ENCODE measurements at regions not wholly inside any gene's neighbourhood (a gene's known extent, or its start where the extent isn't known, plus 50 kb on each side); places are given as distances from the start of the nearest gene placed in this dataset.

DNA sequence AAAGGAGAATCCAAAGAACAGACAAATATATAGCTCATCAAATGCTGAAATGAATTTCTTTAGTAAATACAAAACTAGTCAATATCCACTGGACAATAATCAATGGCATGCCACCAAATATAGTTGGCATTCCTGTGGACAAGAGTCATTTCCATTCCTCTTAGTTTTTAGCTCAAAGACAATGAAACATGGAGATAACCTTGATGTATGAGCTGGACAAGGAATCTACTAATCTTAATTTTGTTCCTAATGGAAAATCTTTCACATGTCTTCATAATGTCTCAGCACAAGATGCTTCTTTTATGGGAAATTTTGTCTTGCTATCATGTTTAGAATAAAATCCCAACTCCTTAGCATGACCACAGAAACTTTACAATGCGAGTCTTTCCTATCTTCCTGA, 87.8 kb downstream of the PFDN4 start:
- DNase-seq (ENCODE audit: low spot score) = no peak
- H3K27ac ChIP-seq = no peak overlapping the region
- POLR2A ChIA-PET (ENCODE audit: low non-redundant PET) = no interaction called here
- CTCF ChIA-PET = interaction anchor here (0.9 kb wide), 1 partner anchor 88 kb away, joined by 3 read pairs; the partner anchor contains the start of gene PFDN4
- TF ChIP-seq, protein P1, sequence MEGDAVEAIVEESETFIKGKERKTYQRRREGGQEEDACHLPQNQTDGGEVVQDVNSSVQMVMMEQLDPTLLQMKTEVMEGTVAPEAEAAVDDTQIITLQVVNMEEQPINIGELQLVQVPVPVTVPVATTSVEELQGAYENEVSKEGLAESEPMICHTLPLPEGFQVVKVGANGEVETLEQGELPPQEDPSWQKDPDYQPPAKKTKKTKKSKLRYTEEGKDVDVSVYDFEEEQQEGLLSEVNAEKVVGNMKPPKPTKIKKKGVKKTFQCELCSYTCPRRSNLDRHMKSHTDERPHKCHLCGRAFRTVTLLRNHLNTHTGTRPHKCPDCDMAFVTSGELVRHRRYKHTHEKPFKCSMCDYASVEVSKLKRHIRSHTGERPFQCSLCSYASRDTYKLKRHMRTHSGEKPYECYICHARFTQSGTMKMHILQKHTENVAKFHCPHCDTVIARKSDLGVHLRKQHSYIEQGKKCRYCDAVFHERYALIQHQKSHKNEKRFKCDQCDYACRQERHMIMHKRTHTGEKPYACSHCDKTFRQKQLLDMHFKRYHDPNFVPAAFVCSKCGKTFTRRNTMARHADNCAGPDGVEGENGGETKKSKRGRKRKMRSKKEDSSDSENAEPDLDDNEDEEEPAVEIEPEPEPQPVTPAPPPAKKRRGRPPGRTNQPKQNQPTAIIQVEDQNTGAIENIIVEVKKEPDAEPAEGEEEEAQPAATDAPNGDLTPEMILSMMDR (conservative IDR thresholded peaks at IDR 0.05; ENCODE audit: low read depth) = no peak

DNA sequence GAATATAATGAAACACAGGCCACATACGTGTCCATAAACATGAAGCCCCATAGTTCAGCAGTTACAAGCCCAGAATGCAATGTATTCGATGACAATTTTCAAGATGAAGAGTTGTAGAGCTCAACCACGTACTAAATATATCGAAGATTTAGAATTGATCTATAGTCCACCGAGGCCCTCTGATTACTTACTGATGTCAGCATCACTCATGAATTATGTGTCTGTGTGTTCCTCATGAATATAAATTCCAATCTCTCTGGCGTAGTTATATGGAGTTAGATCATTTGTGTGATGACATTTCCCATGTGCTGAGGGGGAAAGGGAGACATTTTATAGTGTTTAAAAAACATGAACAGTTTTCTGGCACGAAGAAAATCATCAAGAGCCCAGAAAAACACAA, 97.5 kb downstream of the PFDN4 start:
- TF ChIP-seq, protein P1 (conservative IDR thresholded peaks at IDR 0.05; ENCODE audit: low read depth) = no peak
- ChIA-PET CTCF (interaction anchor here (0.5 to 0.6 kb wide), 2 partner anchors 1343 to 1381 kb away, joined by 3 to 5 read pairs; no protein-coding TSS in a partner anchor), POLR2A (ENCODE audit: low non-redundant PET) (no interaction called here)
- no peak for DNase-seq (ENCODE audit: low spot score)
- no peak overlapping the region for H3K27ac ChIP-seq

DNA sequence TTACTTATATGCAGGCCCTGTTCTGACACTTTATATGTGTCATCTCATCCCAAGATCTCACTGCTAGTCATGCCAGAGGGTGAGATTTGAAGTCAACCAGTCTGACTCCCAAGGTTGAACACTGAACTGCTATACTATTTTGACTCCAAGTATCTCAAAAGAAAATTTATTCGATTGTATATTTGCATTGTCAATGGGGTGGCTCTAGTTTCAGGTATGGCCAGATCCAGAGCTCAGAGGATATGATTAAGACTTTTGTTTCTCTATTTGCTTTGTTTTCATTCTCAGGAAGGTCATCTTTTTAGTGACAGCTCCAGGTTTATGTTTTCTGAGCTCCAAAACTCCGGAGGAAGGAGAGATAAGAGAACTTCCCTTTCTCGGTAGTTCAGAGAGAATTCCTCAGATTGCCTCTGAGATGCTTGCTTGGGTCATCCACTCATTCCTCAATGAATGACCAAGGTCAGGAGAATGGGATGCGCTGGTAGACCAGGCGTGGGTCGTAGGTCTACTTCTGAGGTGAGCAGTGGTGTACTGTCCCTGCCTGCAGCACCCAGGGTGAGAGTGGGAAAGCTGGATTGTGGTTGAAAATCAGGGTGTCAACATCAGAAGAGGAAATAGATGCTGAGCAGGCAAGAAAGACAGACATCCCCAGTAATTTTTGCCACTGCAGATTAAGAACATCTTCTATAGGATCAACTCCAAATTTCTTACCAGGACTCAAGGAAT, 99.3 kb downstream of the PFDN4 start:
- CTCF ChIA-PET = interaction anchor here (0.6 to 0.7 kb wide), 2 partner anchors 41 to 140 kb away, joined by 3 read pairs; no protein-coding TSS in a partner anchor
- H3K27ac ChIP-seq = no peak overlapping the region
- TF ChIP-seq, protein P1 (conservative IDR thresholded peaks at IDR 0.05; ENCODE audit: low read depth) = no peak
- POLR2A ChIA-PET (ENCODE audit: low non-redundant PET) = no interaction called here
- no peak for DNase-seq (ENCODE audit: low spot score)

- POLR2A ChIA-PET (ENCODE audit: low non-redundant PET) = no interaction called here
- no peak for DNase-seq (ENCODE audit: low spot score)
- CTCF ChIA-PET = interaction anchor here (0.6 to 1.0 kb wide), 2 partner anchors 19 to 33 kb away, joined by 4 to 5 read pairs; no protein-coding TSS in a partner anchor
Observed at GRCh38 chr20:54308804-54309203, 100.9 kb downstream of the PFDN4 start.

DNA sequence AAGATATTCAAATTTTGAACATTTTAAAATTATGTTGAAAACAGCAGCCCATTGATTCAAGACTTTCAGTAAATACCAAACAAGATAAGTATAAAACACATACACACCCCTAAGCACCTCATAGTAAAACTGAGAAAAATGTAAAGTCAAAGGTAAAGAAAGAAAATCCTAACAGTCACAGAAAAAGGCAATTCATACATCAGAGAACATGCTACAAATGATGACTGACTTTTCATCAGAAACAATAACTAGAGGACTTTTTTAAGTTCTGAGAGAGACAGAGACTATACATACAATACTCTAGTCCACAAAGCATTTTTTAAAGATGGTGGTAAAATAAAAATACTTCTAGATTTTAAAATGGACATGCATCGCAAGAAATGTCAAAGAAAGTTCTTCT, 111.0 kb downstream of the PFDN4 start:
- TF ChIP-seq, protein P1 (conservative IDR thresholded peaks at IDR 0.05; ENCODE audit: low read depth) = no peak
- CTCF ChIA-PET = no interaction called here
- no peak overlapping the region for H3K27ac ChIP-seq
- DNase-seq (ENCODE audit: low spot score) = no peak
- POLR2A ChIA-PET (ENCODE audit: low non-redundant PET) = no interaction called here

More at GRCh38 chr20:54308804-54309203, 100.9 kb downstream of the PFDN4 start:
- H3K27ac ChIP-seq = no peak overlapping the region
- TF ChIP-seq, protein P1 (conservative IDR thresholded peaks at IDR 0.05; ENCODE audit: low read depth) = no peak

GRCh38 chr20:54320148-54320607, 112.3 kb downstream of the PFDN4 start:
- TF ChIP-seq, protein P1 (conservative IDR thresholded peaks at IDR 0.05; ENCODE audit: low read depth) = no peak
- no peak overlapping the region for H3K27ac ChIP-seq
- CTCF ChIA-PET = no interaction called here
- POLR2A ChIA-PET (ENCODE audit: low non-redundant PET) = interaction anchor here (0.5 kb wide), 1 partner anchor 32 kb away, joined by 4 read pairs; no protein-coding TSS in a partner anchor
- no peak for DNase-seq (ENCODE audit: low spot score)
